Retinal pigment epithelial cell (primary cell): ENCODE measurements at regions not wholly inside any gene's neighbourhood (a gene's known extent, or its start where the extent isn't known, plus 50 kb on each side); places are given as distances from the start of the nearest gene placed in this dataset.

ENCODE experiments used
- DNase-seq: peaks from one replicate; pipeline ENCODE4 v3.0.0-alpha.2; 2010; ENCODE audit warnings: low read depth
- H3K4me3 ChIP-seq: 2 replicates; pipeline ENCODE4 v1.5.1; 2011; ENCODE audit warnings: mild to moderate bottlenecking, low read length, control low read depth, moderate library complexity
- CTCF ChIP-seq: conservative IDR thresholded peaks from 2 replicates; pipeline ENCODE4 v1.5.1; 2011; ENCODE audit warnings: low read depth, low read length, control low read depth, inconsistent platforms

GRCh38 chr4:107276052-107276451, 239.9 kb upstream of the DKK2 start:
- DNase-seq, result no peak
- no peak for TF ChIP-seq CTCF
- H3K4me3 ChIP-seq, result no peak overlapping the region

GRCh38 chr4:107275225-107275624, 239.1 kb upstream of the DKK2 start:
- H3K4me3 ChIP-seq, result no peak overlapping the region
- no peak for TF ChIP-seq CTCF
- DNase-seq, result no peak

- no peak overlapping the region for H3K4me3 ChIP-seq
- no peak for TF ChIP-seq CTCF
- DNase-seq, result no peak
These were observed 234.5 kb upstream of the DKK2 start for GRCh38 chr4:107270614-107271013.

GRCh38 chr4:107269175-107269574, 233.1 kb upstream of the DKK2 start:
- TF ChIP-seq CTCF, result no peak
- no peak overlapping the region for H3K4me3 ChIP-seq

GRCh38 chr4:107265859-107266258, 229.7 kb upstream of the DKK2 start:
- H3K4me3 ChIP-seq, result no peak overlapping the region
- no peak for TF ChIP-seq CTCF
- no peak for DNase-seq

More at GRCh38 chr4:107269175-107269574, 233.1 kb upstream of the DKK2 start:
- no peak for DNase-seq

- no peak for DNase-seq
- TF ChIP-seq CTCF, result no peak
- H3K4me3 ChIP-seq, result no peak overlapping the region
These were observed 225.2 kb upstream of the DKK2 start for GRCh38 chr4:107261241-107261874.

DNA sequence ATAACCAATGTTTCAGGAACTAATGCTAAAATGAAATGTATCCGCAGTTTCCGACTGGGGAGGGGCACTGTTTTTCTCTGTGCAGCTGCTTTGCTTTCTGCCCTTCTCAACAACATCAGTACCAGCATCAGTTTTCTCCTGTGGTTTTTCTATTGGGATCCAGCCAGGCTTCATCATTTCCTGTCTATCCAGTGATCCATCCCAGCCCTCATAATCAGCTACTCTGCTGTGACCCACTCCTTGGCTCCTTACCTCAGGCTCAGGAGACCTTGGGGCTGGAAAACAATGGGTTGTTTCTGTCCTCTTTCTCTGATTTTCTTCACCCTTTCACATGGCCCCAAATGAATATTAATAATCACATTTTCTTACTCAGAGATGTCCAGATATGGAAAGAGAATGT, 222.2 kb upstream of the DKK2 start:
- no peak for TF ChIP-seq CTCF
- no peak for DNase-seq
- H3K4me3 ChIP-seq, result no peak overlapping the region
